H1 (cell line): ENCODE measurements at regions not wholly inside any gene's neighbourhood (a gene's known extent, or its start where the extent isn't known, plus 50 kb on each side); places are given as distances from the start of the nearest gene placed in this dataset.

Experiments
- CTCF ChIA-PET: fragments of 300-600 bp; sonication (Branson Sonifier 250); formaldehyde crosslinking; loops from one replicate; lab custom pipeline; 2021; ENCODE audit not compliant: partially characterized antibody; lab: Charles Lee
- POLR2A ChIA-PET: fragments of 300-600 bp; sonication (Branson Sonifier 250); formaldehyde crosslinking; loops from one replicate; lab custom pipeline; 2021; ENCODE audit warnings: inconsistent platforms; ENCODE audit not compliant: partially characterized antibody; lab: Charles Lee
- DNase-seq, 2 experiments: peaks; one replicate each; pipeline versions ENCODE4 v3.0.0 to v3.0.0-alpha.2; 2010 to 2022; ENCODE audit warnings: low spot score in 2 of 2, low read depth in 1 of 2, mixed read lengths in 1 of 2
- FAIRE-seq: peaks from 2 replicates; lab custom pipeline; 2011; peaks lifted over from hg19 to GRCh38; lab: Jason Lieb, UNC
- H2AFZ ChIP-seq: 2 replicates; pipeline ENCODE4 v1.8.1; 2012; ENCODE audit warnings: low read length, inconsistent platforms
- H2AK5ac ChIP-seq: 2 replicates; pipeline ENCODE4 v1.6.1; 2013; ENCODE audit warnings: low read depth, low read length
- H2BK120ac ChIP-seq: replicated peaks from 2 replicates; pipeline ENCODE3; 2013; ENCODE audit warnings: low read depth, low read length, inconsistent platforms
- H2BK12ac ChIP-seq: 2 replicates; pipeline ENCODE4 v1.6.1; 2013; ENCODE audit warnings: low read depth, low read length
- H2BK15ac ChIP-seq: 2 replicates; pipeline ENCODE4 v1.6.1; 2013; ENCODE audit warnings: low read length
- H2BK20ac ChIP-seq: 2 replicates; pipeline ENCODE4 v1.6.1; 2013; ENCODE audit warnings: low read length
- H2BK5ac ChIP-seq: 2 replicates; pipeline ENCODE4 v1.6.1; 2013; ENCODE audit warnings: low read depth, low read length
- H3K14ac ChIP-seq: 2 replicates; pipeline ENCODE4 v1.6.1; 2013; ENCODE audit warnings: inconsistent platforms; ENCODE audit not compliant: insufficient read length
- H3K18ac ChIP-seq: 2 replicates; pipeline ENCODE4 v1.6.1; 2013; ENCODE audit warnings: low read length; ENCODE audit errors: extremely low read depth
- H3K23ac ChIP-seq: 2 replicates; pipeline ENCODE4 v1.6.1; 2013; ENCODE audit warnings: inconsistent platforms; ENCODE audit not compliant: insufficient read length
- H3K23me2 ChIP-seq: 2 replicates; pipeline ENCODE4 v1.6.1; 2013; ENCODE audit warnings: low read depth, low read length
- H3K27ac ChIP-seq: 2 replicates; pipeline ENCODE4 v1.6.1; 2011; ENCODE audit warnings: low read depth, low read length, inconsistent platforms
- H3K27me3 ChIP-seq, 4 experiments: replicated peaks in 1 of 4; 1 replicate in 1 of 4; 2 replicates in 3 of 4; pipeline versions ENCODE4 v1.6.1 to v1.8.1; 2011 to 2013; ENCODE audit warnings: low read length in 3 of 4, mild to moderate bottlenecking in 3 of 4, inconsistent platforms in 2 of 4, mixed read lengths in 2 of 4, moderate library complexity in 1 of 4; ENCODE audit not compliant: control insufficient read depth in 3 of 4, insufficient read depth in 3 of 4; ENCODE audit errors: extremely low read depth in 1 of 4
- H3K36me3 ChIP-seq, 4 experiments: 2 replicates each; pipeline versions ENCODE4 v1.6.1 to v1.8.1; 2011 to 2013; ENCODE audit warnings: mild to moderate bottlenecking in 4 of 4, low read length in 3 of 4, moderate library complexity in 2 of 4, control low read depth in 1 of 4, inconsistent platforms in 1 of 4; ENCODE audit not compliant: insufficient read depth in 4 of 4, control insufficient read depth in 2 of 4
- H3K4ac ChIP-seq: replicated peaks from 2 replicates; pipeline ENCODE3; 2013; ENCODE audit warnings: low read length, low read depth, mixed read lengths, inconsistent platforms; ENCODE audit not compliant: insufficient read length
- H3K4me1 ChIP-seq, 4 experiments: replicated peaks in 1 of 4; 1 replicate in 1 of 4; 2 replicates in 3 of 4; pipeline versions ENCODE4 v1.6.1 to v1.8.1; 2011 to 2013; ENCODE audit warnings: low read length in 3 of 4, inconsistent platforms in 2 of 4, mixed read lengths in 1 of 4; ENCODE audit not compliant: insufficient read depth in 4 of 4, control insufficient read depth in 3 of 4
- H3K4me2 ChIP-seq, 2 experiments: 2 replicates each; pipeline versions ENCODE4 v1.6.1 to v1.8.1; 2011 to 2013; ENCODE audit warnings: low read depth in 2 of 2, low read length in 2 of 2, control low read depth in 1 of 2, inconsistent platforms in 1 of 2, mild to moderate bottlenecking in 1 of 2; ENCODE audit not compliant: insufficient read depth in 1 of 2
- H3K4me3 ChIP-seq, 4 experiments: fragments of 200-600, 300-600 bp in 1 of 4; sonication (generic), shearing (Covaris generic), sonication (Bioruptor Twin) in 1 of 4; 2 replicates each; pipeline versions ENCODE4 v1.5.1 to v1.8.1; 2011 to 2016; ENCODE audit warnings: low read length in 4 of 4, low read depth in 3 of 4, control low read depth in 2 of 4, inconsistent platforms in 2 of 4, mild to moderate bottlenecking in 2 of 4, mixed read lengths in 1 of 4, moderate library complexity in 1 of 4; ENCODE audit not compliant: insufficient read depth in 2 of 4; ENCODE audit errors: extremely low read depth in 1 of 4
- H3K56ac ChIP-seq: replicated peaks from 2 replicates; pipeline ENCODE3; 2013; ENCODE audit warnings: low read depth, mild to moderate bottlenecking, mixed read lengths, low read length, inconsistent platforms; ENCODE audit not compliant: insufficient read length
- H3K79me1 ChIP-seq: 2 replicates; pipeline ENCODE4 v1.6.1; 2013; ENCODE audit warnings: low read depth, low read length, control low read depth
- H3K79me2 ChIP-seq, 2 experiments: 2 replicates each; pipeline versions ENCODE4 v1.6.1 to v1.8.1; 2012 to 2013; ENCODE audit warnings: low read length in 2 of 2, mild to moderate bottlenecking in 2 of 2, inconsistent platforms in 1 of 2; ENCODE audit not compliant: insufficient read depth in 2 of 2, control insufficient read depth in 1 of 2
- H3K9ac ChIP-seq, 4 experiments: replicated peaks in 1 of 4; 1 replicate in 1 of 4; 2 replicates in 3 of 4; pipeline versions ENCODE4 v1.6.1 to v1.8.1; 2011 to 2013; ENCODE audit warnings: low read depth in 3 of 4, low read length in 3 of 4, control low read depth in 2 of 4, mild to moderate bottlenecking in 2 of 4, moderate library complexity in 2 of 4, inconsistent platforms in 1 of 4; ENCODE audit errors: extremely low read depth in 1 of 4
- H3K9me3 ChIP-seq, 2 experiments: 2 replicates each; pipeline versions ENCODE4 v1.6.1 to v1.8.1; 2012 to 2013; ENCODE audit warnings: mild to moderate bottlenecking in 2 of 2, moderate library complexity in 2 of 2, control low read depth in 1 of 2, inconsistent platforms in 1 of 2, low read depth in 1 of 2, low read length in 1 of 2, mixed read lengths in 1 of 2; ENCODE audit not compliant: insufficient read depth in 2 of 2
- H4K20me1 ChIP-seq, 2 experiments: replicated peaks in 1 of 2; 2 replicates each; pipeline versions ENCODE3 to v1.8.1; 2011 to 2013; ENCODE audit warnings: inconsistent platforms in 2 of 2, low read length in 2 of 2, mild to moderate bottlenecking in 1 of 2; ENCODE audit not compliant: insufficient read depth in 2 of 2, control insufficient read depth in 1 of 2
- H4K5ac ChIP-seq: 2 replicates; pipeline ENCODE4 v1.6.1; 2013; ENCODE audit warnings: low read length, low read depth, mixed read lengths, inconsistent platforms; ENCODE audit not compliant: insufficient read length
- H4K8ac ChIP-seq: 2 replicates; pipeline ENCODE4 v1.8.0; 2013; ENCODE audit warnings: mild to moderate bottlenecking, moderate library complexity, low read length, inconsistent platforms; ENCODE audit not compliant: insufficient read depth; ENCODE audit errors: extremely low read depth
- H4K91ac ChIP-seq: replicated peaks from 2 replicates; pipeline ENCODE3; 2013; ENCODE audit warnings: low read length, mixed read lengths, inconsistent platforms; ENCODE audit not compliant: insufficient read length
- RBBP5 ChIP-seq: IDR thresholded peaks from 2 replicates; pipeline ENCODE4 v1.7.1; 2012; ENCODE audit warnings: low read depth, mild to moderate bottlenecking, inconsistent platforms, low read length, moderate library complexity, borderline replicate concordance
- WGBS, 2 experiments: shearing (Covaris generic) in 1 of 2; methylation state at CpG; one replicate each; pipeline versions ENCODE4 v1.1.6 to v1.1.7; 2013 to 2015; ENCODE audit warnings: low lambda C conversion rate in 2 of 2, mixed read lengths in 2 of 2, inconsistent platforms in 1 of 2, low coverage in 1 of 2, missing lambda C conversion rate in 1 of 2; ENCODE audit not compliant: insufficient replicate concordance in 2 of 2, insufficient coverage in 1 of 2, insufficient read length in 1 of 2; ENCODE audit errors: extremely low coverage in 1 of 2, missing lambda C conversion rate in 1 of 2; 5-methylcytosine and 5-hydroxymethylcytosine counted together

- H3K14ac ChIP-seq = no peak overlapping the region
- H2BK120ac ChIP-seq = no peak overlapping the region
- no peak overlapping the region for H3K4ac ChIP-seq
- H2BK20ac ChIP-seq = no peak overlapping the region
- no peaks in the 10 kb centered on the region for H3K4me1 ChIP-seq
- no peak overlapping the region for H2AK5ac ChIP-seq
- WGBS, 2 experiments = 85% methylated on average over 1 of the region's 1 CpG; no CpG with 5 or more reads in 1 of the 2 experiments
- H4K8ac ChIP-seq = no peak overlapping the region
- no peaks in the 10 kb centered on the region for H4K20me1 ChIP-seq
- H2BK12ac ChIP-seq = no peak overlapping the region
- DNase-seq (no peak), FAIRE-seq (no peak)
- no peak overlapping the region for H3K9ac ChIP-seq
- POLR2A ChIA-PET = no interaction called here
- no peak overlapping the region for H3K23ac ChIP-seq
- no peak overlapping the region for H2BK15ac ChIP-seq
- no peaks in the 10 kb centered on the region for H3K9me3 ChIP-seq
- no peaks in the 10 kb centered on the region for H3K27me3 ChIP-seq
- CTCF ChIA-PET = interaction anchor here (0.6 kb wide), 1 partner anchor 370 kb away, joined by 3 read pairs; no protein-coding TSS in a partner anchor
- H3K23me2 ChIP-seq = no peaks in the 10 kb centered on the region
- H4K91ac ChIP-seq = no peak overlapping the region
- no peak overlapping the region for H3K56ac ChIP-seq
- no peaks in the 10 kb centered on the region for H3K79me1 ChIP-seq
- H3K4me3 ChIP-seq = no peak overlapping the region
- no peak overlapping the region for H2BK5ac ChIP-seq
- H3K79me2 ChIP-seq = no peaks in the 10 kb centered on the region
- no peak overlapping the region for H2AFZ ChIP-seq
- no peak overlapping the region for H3K18ac ChIP-seq
- no peak overlapping the region for H4K5ac ChIP-seq
- H3K27ac ChIP-seq = no peak overlapping the region
- no peaks in the 10 kb centered on the region for H3K36me3 ChIP-seq
- no peak overlapping the region for H3K4me2 ChIP-seq
- no peak for TF ChIP-seq RBBP5
Observed at GRCh38 chr2:188784269-188784762, 189.9 kb upstream of the COL3A1 start.
